NCI-H345 treated with DMSO at 0.1 percent for 48 hours (cell line): ENCODE measurements at regions not wholly inside any gene's neighbourhood (a gene's known extent, or its start where the extent isn't known, plus 50 kb on each side); places are given as distances from the start of the nearest gene placed in this dataset.

Source experiments
- DNase-seq: peaks from one replicate; lab custom pipeline; 2025; ENCODE audit not compliant: unreplicated experiment; lab: John Stamatoyannopoulos, UW

GRCh38 chr13:37412241-37412921 is 186.2 kb downstream of the POSTN start:
- no peak for DNase-seq

GRCh38 chr13:37410316-37410715 is 188.3 kb downstream of the POSTN start:
- DNase-seq, result no peak

GRCh38 chr13:37409756-37410155 is 188.8 kb downstream of the POSTN start:
- DNase-seq, result no peak

- DNase-seq, result no peak
Measured at GRCh38 chr13:37407156-37407555, 191.4 kb downstream of the POSTN start.

- no peak for DNase-seq
Measured at GRCh38 chr13:37406031-37406430, 192.5 kb downstream of the POSTN start.

GRCh38 chr13:37403776-37404527 is 194.6 kb downstream of the POSTN start:
- DNase-seq, result no peak

- no peak for DNase-seq
Measured at GRCh38 chr13:37401721-37402120, 196.8 kb downstream of the POSTN start.

GRCh38 chr13:37397535-37397934 is 201.0 kb downstream of the POSTN start:
- no peak for DNase-seq

GRCh38 chr13:37395544-37395943 is 203.0 kb downstream of the POSTN start:
- DNase-seq, result no peak

GRCh38 chr13:37392389-37392788 is 206.2 kb downstream of the POSTN start:
- DNase-seq, result no peak

GRCh38 chr13:37390735-37391134 is 207.8 kb downstream of the POSTN start:
- no peak for DNase-seq

GRCh38 chr13:37385956-37386670 is 212.5 kb downstream of the POSTN start:
- no peak for DNase-seq

GRCh38 chr13:37385248-37385647 is 213.3 kb downstream of the POSTN start:
- DNase-seq, result no peak

- no peak for DNase-seq
Measured at GRCh38 chr13:37383856-37384370, 214.7 kb downstream of the POSTN start.

- no peak for DNase-seq
Measured at GRCh38 chr13:37383046-37383445, 215.5 kb downstream of the POSTN start.

- DNase-seq, result no peak
Measured at GRCh38 chr13:37382146-37382545, 216.4 kb downstream of the POSTN start.

GRCh38 chr13:37381502-37381901 is 217.1 kb downstream of the POSTN start:
- no peak for DNase-seq

GRCh38 chr13:37379841-37380240 is 218.7 kb downstream of the POSTN start:
- DNase-seq, result no peak

GRCh38 chr13:37375724-37376123 is 222.8 kb downstream of the POSTN start:
- no peak for DNase-seq

- DNase-seq, result no peak
Measured at GRCh38 chr13:37375071-37375470, 223.5 kb downstream of the POSTN start.

GRCh38 chr13:37369616-37370015 is 229.0 kb downstream of the POSTN start:
- DNase-seq, result no peak

- no peak for DNase-seq
Measured at GRCh38 chr13:37368501-37368900, 230.1 kb downstream of the POSTN start.
